Esophagus squamous epithelium (tissue), 4 donors: ENCODE measurements at regions not wholly inside any gene's neighbourhood (a gene's known extent, or its start where the extent isn't known, plus 50 kb on each side); places are given as distances from the start of the nearest gene placed in this dataset.

Experiments used
- CTCF ChIP-seq, 6 experiments: fragments of 450-650 bp in 4 of 6; fragments of 200-600 bp in 2 of 6; sonication (generic) in 2 of 6; IDR thresholded peaks; one replicate each; pipeline ENCODE4 v1.5.1; 2016 to 2019; ENCODE audit warnings: antibody characterized with exemption in 6 of 6, mild to moderate bottlenecking in 4 of 6, moderate library complexity in 4 of 6
- POLR2A ChIP-seq, 4 donors: fragments of 450-650 bp; IDR thresholded peaks; one replicate each; pipeline ENCODE4 v1.6.1; 2017; ENCODE audit warnings: antibody characterized with exemption in 4 of 4, mild to moderate bottlenecking in 4 of 4, moderate library complexity in 3 of 4

DNA sequence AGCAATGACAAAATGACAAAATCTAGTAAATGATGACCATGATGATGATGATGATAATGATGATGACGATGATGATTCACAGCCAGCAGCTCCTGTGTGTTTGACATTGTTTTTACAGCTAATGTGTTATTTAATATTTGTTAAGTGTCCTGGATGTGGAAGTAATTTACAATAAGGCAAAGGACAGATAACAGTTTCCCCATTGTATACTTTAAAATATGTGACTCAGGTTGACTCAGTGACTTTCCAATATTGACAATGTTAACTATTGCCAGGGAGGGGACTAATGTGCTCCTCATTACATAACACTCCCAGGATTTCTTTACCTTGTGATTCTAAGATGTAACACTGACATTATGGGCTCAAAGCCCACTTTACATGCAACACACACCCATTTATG lies 602.2 kb downstream of the FBXO15 start:
- no peak for TF ChIP-seq CTCF (IDR thresholded peaks at IDR 0.05)
- TF ChIP-seq POLR2A (IDR thresholded peaks at IDR 0.05) = no peak
